ENCODE measurements at regions not wholly inside any gene's neighbourhood (a gene's known extent, or its start where the extent isn't known, plus 50 kb on each side); places are given as distances from the start of the nearest gene placed in this dataset.

DNA sequence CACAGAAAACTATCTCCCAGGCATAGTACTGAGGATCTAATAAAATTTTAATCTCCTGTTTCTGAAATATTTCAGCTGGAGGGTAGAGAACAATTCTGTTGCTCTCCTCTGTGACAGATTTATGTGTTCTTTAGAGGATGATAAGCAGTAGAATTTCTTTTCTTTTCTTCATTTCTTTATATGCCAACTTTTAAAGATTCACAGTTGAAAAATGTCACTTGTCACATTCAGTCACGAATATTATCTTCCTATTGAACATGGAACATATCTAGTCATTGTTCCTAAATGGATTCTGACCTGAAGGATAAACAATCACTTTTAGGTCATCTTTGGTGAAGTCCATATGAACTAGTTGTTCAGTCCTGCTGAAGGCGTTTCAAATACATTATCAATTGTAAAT lies 585.5 kb upstream of the DPPA4 start:
- Histone ChIP-seq H3K9me2 (ENCODE audit: insufficient read depth, low read length) (no peaks in the 10 kb centered on the region), H2AFZ (ENCODE audit: low read length) (no peak overlapping the region), H3K4me3 (ENCODE audit: low read depth, low read length, poor library complexity, severe bottlenecking) (no peak overlapping the region), H3K27ac (ENCODE audit: low read depth, low read length, poor library complexity, severe bottlenecking) (no peak overlapping the region), H3K36me3 (ENCODE audit: insufficient read depth, low read length) (no peaks in the 10 kb centered on the region), H3K4me1 (ENCODE audit: insufficient read depth, low read length, poor library complexity, severe bottlenecking) (no peaks in the 10 kb centered on the region), H3K9me3 (ENCODE audit: low read length) (no peaks in the 10 kb centered on the region), H3K4me2 (ENCODE audit: low read length) (no peak overlapping the region), H4K20me1 (ENCODE audit: insufficient read depth, low read length) (no peaks in the 10 kb centered on the region), H3K79me2 (ENCODE audit: insufficient read depth, low read depth, low read length) (no peaks in the 10 kb centered on the region)
- intact Hi-C loops (cut with micrococcal nuclease; ENCODE audit: unreplicated experiment), result no loop called here
- TF ChIP-seq EZH2phosphoT487 (IDR thresholded peaks at IDR 0.05; ENCODE audit: borderline replicate concordance, low read depth, low read length), result no peak
- TF ChIP-seq, protein P1, sequence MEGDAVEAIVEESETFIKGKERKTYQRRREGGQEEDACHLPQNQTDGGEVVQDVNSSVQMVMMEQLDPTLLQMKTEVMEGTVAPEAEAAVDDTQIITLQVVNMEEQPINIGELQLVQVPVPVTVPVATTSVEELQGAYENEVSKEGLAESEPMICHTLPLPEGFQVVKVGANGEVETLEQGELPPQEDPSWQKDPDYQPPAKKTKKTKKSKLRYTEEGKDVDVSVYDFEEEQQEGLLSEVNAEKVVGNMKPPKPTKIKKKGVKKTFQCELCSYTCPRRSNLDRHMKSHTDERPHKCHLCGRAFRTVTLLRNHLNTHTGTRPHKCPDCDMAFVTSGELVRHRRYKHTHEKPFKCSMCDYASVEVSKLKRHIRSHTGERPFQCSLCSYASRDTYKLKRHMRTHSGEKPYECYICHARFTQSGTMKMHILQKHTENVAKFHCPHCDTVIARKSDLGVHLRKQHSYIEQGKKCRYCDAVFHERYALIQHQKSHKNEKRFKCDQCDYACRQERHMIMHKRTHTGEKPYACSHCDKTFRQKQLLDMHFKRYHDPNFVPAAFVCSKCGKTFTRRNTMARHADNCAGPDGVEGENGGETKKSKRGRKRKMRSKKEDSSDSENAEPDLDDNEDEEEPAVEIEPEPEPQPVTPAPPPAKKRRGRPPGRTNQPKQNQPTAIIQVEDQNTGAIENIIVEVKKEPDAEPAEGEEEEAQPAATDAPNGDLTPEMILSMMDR (conservative IDR thresholded peaks at IDR 0.05; ENCODE audit: low read length), result no peak
- ChIA-PET POLR2A (no interaction called here), CTCF (ENCODE audit: unreplicated experiment) (interaction anchor here (0.5 kb wide), 1 partner anchor 350 kb away, joined by 4 read pairs; no protein-coding TSS in a partner anchor)
- BruUV-seq (replicated peaks), result no TSS peak
- no peak for DNase-seq (ENCODE audit: low spot score)

- no peaks in the 10 kb centered on the region for H3K9me3 ChIP-seq (ENCODE audit: low read length)
Measured at GRCh38 chr3:109923431-109923830, 586.1 kb upstream of the DPPA4 start.

DNA sequence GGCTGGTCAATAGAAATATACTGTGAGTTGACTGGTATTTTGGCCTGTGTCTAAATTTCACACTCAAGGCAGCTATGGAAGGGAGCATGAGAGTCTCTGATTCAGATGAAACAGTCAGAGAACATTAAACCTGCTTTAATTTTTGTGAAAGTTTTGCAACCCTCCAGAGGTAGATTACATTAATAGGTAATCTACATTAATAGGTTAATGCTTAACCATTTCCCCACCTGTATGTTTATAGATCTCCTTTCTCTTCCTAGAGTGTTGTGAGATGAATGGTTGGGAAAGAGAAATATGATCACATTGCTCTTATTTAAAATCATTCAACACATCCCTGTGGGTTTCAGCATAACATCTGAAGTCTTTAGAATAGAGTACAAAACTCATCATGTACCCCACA lies 586.9 kb upstream of the DPPA4 start:
- no peak overlapping the region for H3K27ac ChIP-seq (ENCODE audit: low read depth, low read length, poor library complexity, severe bottlenecking)
- H4K20me1 ChIP-seq (ENCODE audit: insufficient read depth, low read length), result no peaks in the 10 kb centered on the region
- intact Hi-C loops (cut with micrococcal nuclease; ENCODE audit: unreplicated experiment), result no loop called here
- H3K4me1 ChIP-seq (ENCODE audit: insufficient read depth, low read length, poor library complexity, severe bottlenecking), result no peaks in the 10 kb centered on the region
- BruUV-seq (replicated peaks), result no TSS peak
- H3K36me3 ChIP-seq (ENCODE audit: insufficient read depth, low read length), result no peaks in the 10 kb centered on the region
- ChIA-PET POLR2A (no interaction called here), CTCF (ENCODE audit: unreplicated experiment) (no interaction called here)
- no peak overlapping the region for H2AFZ ChIP-seq (ENCODE audit: low read length)
- H3K9me2 ChIP-seq (ENCODE audit: insufficient read depth, low read length), result no peaks in the 10 kb centered on the region
- H3K9me3 ChIP-seq (ENCODE audit: low read length), result no peaks in the 10 kb centered on the region
- H3K79me2 ChIP-seq (ENCODE audit: insufficient read depth, low read depth, low read length), result no peaks in the 10 kb centered on the region
- no peak for TF ChIP-seq EZH2phosphoT487 (IDR thresholded peaks at IDR 0.05; ENCODE audit: borderline replicate concordance, low read depth, low read length)
- TF ChIP-seq, protein P1 (conservative IDR thresholded peaks at IDR 0.05; ENCODE audit: low read length), result no peak
- no peak overlapping the region for H3K4me3 ChIP-seq (ENCODE audit: low read depth, low read length, poor library complexity, severe bottlenecking)
- H3K4me2 ChIP-seq (ENCODE audit: low read length), result no peak overlapping the region
- no peak for DNase-seq (ENCODE audit: low spot score)

More at GRCh38 chr3:109923431-109923830, 586.1 kb upstream of the DPPA4 start:
- ChIA-PET CTCF (ENCODE audit: unreplicated experiment) (interaction anchor here (0.5 kb wide), 1 partner anchor 350 kb away, joined by 4 read pairs; no protein-coding TSS in a partner anchor), POLR2A (no interaction called here)
- Histone ChIP-seq H3K4me3 (ENCODE audit: low read depth, low read length, poor library complexity, severe bottlenecking) (no peak overlapping the region), H4K20me1 (ENCODE audit: insufficient read depth, low read length) (no peaks in the 10 kb centered on the region), H3K36me3 (ENCODE audit: insufficient read depth, low read length) (no peaks in the 10 kb centered on the region), H3K79me2 (ENCODE audit: insufficient read depth, low read depth, low read length) (no peaks in the 10 kb centered on the region), H3K27ac (ENCODE audit: low read depth, low read length, poor library complexity, severe bottlenecking) (no peak overlapping the region), H2AFZ (ENCODE audit: low read length) (no peak overlapping the region), H3K9me2 (ENCODE audit: insufficient read depth, low read length) (no peaks in the 10 kb centered on the region), H3K4me2 (ENCODE audit: low read length) (no peak overlapping the region), H3K4me1 (ENCODE audit: insufficient read depth, low read length, poor library complexity, severe bottlenecking) (no peaks in the 10 kb centered on the region)
- DNase-seq (ENCODE audit: low spot score), result no peak
- BruUV-seq (replicated peaks), result no TSS peak
- intact Hi-C loops (cut with micrococcal nuclease; ENCODE audit: unreplicated experiment), result no loop called here
- TF ChIP-seq, protein P1 (conservative IDR thresholded peaks at IDR 0.05; ENCODE audit: low read length), result no peak
- no peak for TF ChIP-seq EZH2phosphoT487 (IDR thresholded peaks at IDR 0.05; ENCODE audit: borderline replicate concordance, low read depth, low read length)
